ENCODE measurements at regions not wholly inside any gene's neighbourhood (a gene's known extent, or its start where the extent isn't known, plus 50 kb on each side); places are given as distances from the start of the nearest gene placed in this dataset.

DNA sequence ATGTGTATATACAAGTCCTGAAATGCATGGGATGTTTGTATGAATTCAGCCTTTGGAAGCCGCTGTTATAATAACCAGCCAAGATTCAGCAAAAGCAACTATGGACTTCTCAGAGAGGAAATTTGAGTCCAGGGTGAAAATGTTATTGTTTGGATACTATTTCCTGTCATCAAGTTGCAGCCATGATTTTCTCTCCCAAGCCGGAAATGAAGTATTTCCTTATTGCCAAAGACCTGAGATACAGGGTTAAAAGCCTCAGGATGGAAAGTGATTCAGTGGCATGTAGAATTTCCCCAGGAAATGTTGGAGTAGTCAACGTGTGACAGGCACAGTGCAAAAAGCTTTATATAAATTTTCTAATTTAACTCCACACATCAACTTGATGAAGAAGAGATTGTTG lies 133.9 kb downstream of the IRS2 start:
- TF ChIP-seq, protein P1, sequence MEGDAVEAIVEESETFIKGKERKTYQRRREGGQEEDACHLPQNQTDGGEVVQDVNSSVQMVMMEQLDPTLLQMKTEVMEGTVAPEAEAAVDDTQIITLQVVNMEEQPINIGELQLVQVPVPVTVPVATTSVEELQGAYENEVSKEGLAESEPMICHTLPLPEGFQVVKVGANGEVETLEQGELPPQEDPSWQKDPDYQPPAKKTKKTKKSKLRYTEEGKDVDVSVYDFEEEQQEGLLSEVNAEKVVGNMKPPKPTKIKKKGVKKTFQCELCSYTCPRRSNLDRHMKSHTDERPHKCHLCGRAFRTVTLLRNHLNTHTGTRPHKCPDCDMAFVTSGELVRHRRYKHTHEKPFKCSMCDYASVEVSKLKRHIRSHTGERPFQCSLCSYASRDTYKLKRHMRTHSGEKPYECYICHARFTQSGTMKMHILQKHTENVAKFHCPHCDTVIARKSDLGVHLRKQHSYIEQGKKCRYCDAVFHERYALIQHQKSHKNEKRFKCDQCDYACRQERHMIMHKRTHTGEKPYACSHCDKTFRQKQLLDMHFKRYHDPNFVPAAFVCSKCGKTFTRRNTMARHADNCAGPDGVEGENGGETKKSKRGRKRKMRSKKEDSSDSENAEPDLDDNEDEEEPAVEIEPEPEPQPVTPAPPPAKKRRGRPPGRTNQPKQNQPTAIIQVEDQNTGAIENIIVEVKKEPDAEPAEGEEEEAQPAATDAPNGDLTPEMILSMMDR (conservative IDR thresholded peaks at IDR 0.05; ENCODE audit: low read depth, low read length): no peak
- no peak for TF ChIP-seq EZH2 (IDR thresholded peaks at IDR 0.05; ENCODE audit: low read length, unreplicated experiment)

Data from PC-3 (cell line).